Testis (tissue), 2 donors: ENCODE measurements at regions not wholly inside any gene's neighbourhood (a gene's known extent, or its start where the extent isn't known, plus 50 kb on each side); places are given as distances from the start of the nearest gene placed in this dataset.

ENCODE experiments used
- POLR2A ChIP-seq: fragments of 450-650 bp; IDR thresholded peaks from one replicate; pipeline ENCODE4 v1.6.1; 2017; ENCODE audit warnings: antibody characterized with exemption, mild to moderate bottlenecking, moderate library complexity
- TF ChIP-seq, protein P1 (sequence below), 3 experiments: fragments of 450-650 bp in 2 of 3; fragments of 200-600 bp in 1 of 3; sonication (generic) in 1 of 3; IDR thresholded peaks; one replicate each; pipeline ENCODE4 v1.5.1; 2016 to 2019; ENCODE audit warnings: antibody characterized with exemption in 3 of 3, mild to moderate bottlenecking in 2 of 3, moderate library complexity in 1 of 3

DNA sequence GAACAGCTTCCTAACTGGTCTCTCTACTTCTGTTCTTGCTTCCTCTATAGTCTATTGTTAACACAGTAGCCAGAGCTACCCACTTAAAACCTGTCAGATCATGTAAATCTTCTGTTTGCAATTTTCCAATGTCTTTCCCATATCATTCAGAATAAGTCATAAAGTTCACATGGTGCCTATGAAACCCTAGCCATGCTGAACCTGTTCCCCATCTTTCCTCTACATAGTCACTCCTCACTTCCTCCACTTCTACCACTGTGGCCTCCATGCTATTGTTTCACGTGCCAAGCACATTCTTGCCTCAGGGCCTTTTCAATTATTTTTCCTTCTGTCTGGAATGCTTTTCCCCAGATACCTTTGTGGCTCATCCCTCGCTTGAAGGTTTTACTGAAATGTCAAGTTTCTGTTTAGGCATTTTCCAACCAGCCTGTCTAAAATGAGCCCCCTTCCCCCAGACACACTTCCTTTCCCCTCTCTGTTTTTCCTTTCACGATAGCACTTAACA lies 132.1 kb downstream of the DYRK2 start:
- TF ChIP-seq, protein P1, sequence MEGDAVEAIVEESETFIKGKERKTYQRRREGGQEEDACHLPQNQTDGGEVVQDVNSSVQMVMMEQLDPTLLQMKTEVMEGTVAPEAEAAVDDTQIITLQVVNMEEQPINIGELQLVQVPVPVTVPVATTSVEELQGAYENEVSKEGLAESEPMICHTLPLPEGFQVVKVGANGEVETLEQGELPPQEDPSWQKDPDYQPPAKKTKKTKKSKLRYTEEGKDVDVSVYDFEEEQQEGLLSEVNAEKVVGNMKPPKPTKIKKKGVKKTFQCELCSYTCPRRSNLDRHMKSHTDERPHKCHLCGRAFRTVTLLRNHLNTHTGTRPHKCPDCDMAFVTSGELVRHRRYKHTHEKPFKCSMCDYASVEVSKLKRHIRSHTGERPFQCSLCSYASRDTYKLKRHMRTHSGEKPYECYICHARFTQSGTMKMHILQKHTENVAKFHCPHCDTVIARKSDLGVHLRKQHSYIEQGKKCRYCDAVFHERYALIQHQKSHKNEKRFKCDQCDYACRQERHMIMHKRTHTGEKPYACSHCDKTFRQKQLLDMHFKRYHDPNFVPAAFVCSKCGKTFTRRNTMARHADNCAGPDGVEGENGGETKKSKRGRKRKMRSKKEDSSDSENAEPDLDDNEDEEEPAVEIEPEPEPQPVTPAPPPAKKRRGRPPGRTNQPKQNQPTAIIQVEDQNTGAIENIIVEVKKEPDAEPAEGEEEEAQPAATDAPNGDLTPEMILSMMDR (IDR thresholded peaks at IDR 0.05), result no peak
- TF ChIP-seq POLR2A, result no peak
